ENCODE measurements at regions not wholly inside any gene's neighbourhood (a gene's known extent, or its start where the extent isn't known, plus 50 kb on each side); places are given as distances from the start of the nearest gene placed in this dataset.
"Not testable (repeated sequence)": the region's sequence is repeated elsewhere in the genome, so short reads cannot be mapped to it uniquely, and the experiment has no call there.

- no peak for DNase-seq (ENCODE audit: low read depth)
These were observed 238.2 kb upstream of the NEBL start for GRCh38 chr10:21135023-21135931.

- DNase-seq (ENCODE audit: low read depth) = no peak
These were observed 237.5 kb upstream of the NEBL start for GRCh38 chr10:21134645-21135022.

- no peak for DNase-seq (ENCODE audit: low read depth)
These were observed 233.8 kb upstream of the NEBL start for GRCh38 chr10:21130683-21131442.

- DNase-seq (ENCODE audit: low read depth) = no peak
These were observed 233.0 kb upstream of the NEBL start for GRCh38 chr10:21130108-21130507.

- no peak for DNase-seq (ENCODE audit: low read depth)
These were observed 228.5 kb upstream of the NEBL start for GRCh38 chr10:21125471-21126228.

- DNase-seq (ENCODE audit: low read depth) = no peak
These were observed 225.8 kb upstream of the NEBL start for GRCh38 chr10:21122907-21123306.

- not testable (repeated sequence) for DNase-seq (ENCODE audit: low read depth)
These were observed 224.7 kb upstream of the NEBL start for GRCh38 chr10:21121822-21122221.

GRCh38 chr10:21114683-21115082 is 217.6 kb upstream of the NEBL start:
- no peak for DNase-seq (ENCODE audit: low read depth)

GRCh38 chr10:21110358-21110757 is 213.2 kb upstream of the NEBL start:
- no peak for DNase-seq (ENCODE audit: low read depth)

GRCh38 chr10:21106931-21107330 is 209.8 kb upstream of the NEBL start:
- DNase-seq (ENCODE audit: low read depth) = not testable (repeated sequence)

- not testable (repeated sequence) for DNase-seq (ENCODE audit: low read depth)
These were observed 208.2 kb upstream of the NEBL start for GRCh38 chr10:21105331-21105730.

GRCh38 chr10:21100871-21101514 is 203.9 kb upstream of the NEBL start:
- DNase-seq (ENCODE audit: low read depth) = no peak

GRCh38 chr10:21100190-21100589 is 203.1 kb upstream of the NEBL start:
- no peak for DNase-seq (ENCODE audit: low read depth)

- no peak for DNase-seq (ENCODE audit: low read depth)
These were observed 202.4 kb upstream of the NEBL start for GRCh38 chr10:21099291-21100062.

GRCh38 chr10:21097926-21098355 is 200.8 kb upstream of the NEBL start:
- DNase-seq (ENCODE audit: low read depth) = no peak

GRCh38 chr10:21095494-21096055 is 198.5 kb upstream of the NEBL start:
- no peak for DNase-seq (ENCODE audit: low read depth)

- no peak for DNase-seq (ENCODE audit: low read depth)
These were observed 198.0 kb upstream of the NEBL start for GRCh38 chr10:21095073-21095472.

GRCh38 chr10:21092683-21093524 is 195.8 kb upstream of the NEBL start:
- DNase-seq (ENCODE audit: low read depth) = no peak

GRCh38 chr10:21090609-21091082 is 193.5 kb upstream of the NEBL start:
- no peak for DNase-seq (ENCODE audit: low read depth)

- no peak for DNase-seq (ENCODE audit: low read depth)
These were observed 190.4 kb upstream of the NEBL start for GRCh38 chr10:21087476-21087875.
